Heart left ventricle (tissue), 16 donors: ENCODE measurements at regions not wholly inside any gene's neighbourhood (a gene's known extent, or its start where the extent isn't known, plus 50 kb on each side); places are given as distances from the start of the nearest gene placed in this dataset.

Experiments
- ATAC-seq, 4 donors: fragments of 200-7000 bp; cut with Tn5 transposase; one replicate each; pipeline ENCODE4 v1.9.1; 2020 to 2022; ENCODE audit warnings: moderate library complexity in 4 of 4, mild to moderate bottlenecking in 3 of 4, moderate number of reproducible peaks in 1 of 4
- DNase-seq, 5 donors: peaks; one replicate each; pipeline ENCODE4 v3.0.0-alpha.2; 2020
- H3K27ac ChIP-seq, 12 donors: fragments of 200-600 bp; sonication (generic) in 4 of 12; one replicate each; pipeline versions ENCODE4 v1.5.0 to v1.8.0; 2016 to 2022; ENCODE audit warnings: mild to moderate bottlenecking in 2 of 12
- H3K27me3 ChIP-seq, 9 donors: fragments of 200-600 bp; sonication (generic) in 2 of 9; one replicate each; pipeline versions ENCODE4 v1.5.1 to v1.8.0; 2016 to 2022; ENCODE audit warnings: mild to moderate bottlenecking in 3 of 9
- H3K36me3 ChIP-seq, 9 donors: fragments of 200-600 bp; sonication (generic) in 2 of 9; one replicate each; pipeline versions ENCODE4 v1.5.0 to v1.8.0; 2018 to 2022; ENCODE audit warnings: mild to moderate bottlenecking in 2 of 9
- H3K4me1 ChIP-seq, 12 donors: fragments of 200-600 bp; sonication (generic) in 4 of 12; one replicate each; pipeline versions ENCODE4 v1.5.0 to v1.8.0; 2016 to 2022; ENCODE audit warnings: mild to moderate bottlenecking in 3 of 12
- H3K4me3 ChIP-seq, 12 donors: fragments of 200-600 bp; sonication (generic) in 4 of 12; one replicate each; pipeline versions ENCODE4 v1.5.0 to v1.8.0; 2017 to 2022; ENCODE audit warnings: mild to moderate bottlenecking in 9 of 12, moderate library complexity in 4 of 12
- H3K9me3 ChIP-seq, 12 donors: fragments of 200-600 bp; sonication (generic) in 4 of 12; one replicate each; pipeline versions ENCODE4 v1.5.0 to v1.8.0; 2016 to 2022; ENCODE audit warnings: mild to moderate bottlenecking in 1 of 12
- CTCF ChIP-seq, 12 donors: fragments of 200-600 bp; sonication (generic) in 4 of 12; IDR thresholded peaks; one replicate each; pipeline versions ENCODE4 v1.5.0 to v1.8.0; 2018 to 2022; ENCODE audit warnings: antibody characterized with exemption in 12 of 12, mild to moderate bottlenecking in 5 of 12
- POLR2A ChIP-seq, 2 donors: fragments of 450-650 bp; IDR thresholded peaks; one replicate each; pipeline ENCODE4 v1.6.1; 2017; ENCODE audit warnings: antibody characterized with exemption in 2 of 2, mild to moderate bottlenecking in 2 of 2, moderate library complexity in 2 of 2
- WGBS, 4 donors: extraction: QIAGEN DNeasy Blood & Tissue Kit in 2 of 4; methylation state at CpG; one replicate each; pipeline versions ENCODE4 v1.1.5 to v1.1.7; 2013 to 2018; 5-methylcytosine and 5-hydroxymethylcytosine counted together
- intact Hi-C, 10 donors: fragments of 100-400 bp; cut with DNase I; formaldehyde crosslinking; loops; one replicate each; pipeline versions ENCODE4 v1.11.1 to v1.14.2; 2022
- donor health status: ischemic (EF 13 %, LVEDD 7.1; RV severe dilation, severe dysfunction).
- donor health status: healthy with polysubstance abuse.
- donor health status: DM: no; HTN: yes; CAD: no.
- donor health status: DM: no; HTN: no; CAD: no.
- donor health status: ischemic (EF 25% LVEDD 6.9; RV normal size, moderate dysfunction).
- donor health status: ischemic (EF 25% LVEDD 5.7; RV mildly dilated, moderate dysfunction).
- donor health status: healthy.
- donor health status: DM: yes; HTN: yes; CAD: no.
- donor health status: ischemic (EF 35%, LVEDD 5.7; RV mildly dilated, moderate dysfunction).
- donor health status: nonischemic (EF 11% LVEDD 7.7; RV severe dilation, severe dysfunction).
- donor health status: DM: yes; HTN: yes; CAD: no.
- donor health status: PGD.
- donor health status: ischemic (EF 29% LVEDD 5.4; RV normal size, mild dysfunction).
- donor health status: nonischemic (EF 23%, LVEDD 6.1; RV moderate dilation, normal function).

- Histone ChIP-seq H3K27me3 (peaks cover 0 to 5% (median 0%) of the 10 kb centered on the region in 9 donors), H3K9me3 (no peaks in the 10 kb centered on the region), H3K4me3 (no peak overlapping the region), H3K4me1 (peaks cover 0 to 18% (median 15%) of the 10 kb centered on the region in 12 donors), H3K27ac (peak overlapping the region in 9 of 12 donors; percentile 1 to 42 (median 16)), H3K36me3 (no peaks in the 10 kb centered on the region)
- TF ChIP-seq POLR2A (IDR thresholded peaks at IDR 0.05) (no peak), CTCF (IDR thresholded peaks at IDR 0.05) (no peak)
- intact Hi-C loops, result loop anchor here in 1 of 10 donors (5.0 kb wide), 1 partner anchor 49 kb away; no protein-coding TSS in a partner anchor
- peak; percentile 66 to 93 (median 84) for ATAC-seq
- WGBS, 4 donors, result 49 to 70% (median 60%) methylated on average over 18 of the region's 18 CpGs
- peak; percentile 70 to 77 (median 76) for DNase-seq
These were observed 53.0 kb upstream of the HES1 start for GRCh38 chr3:194082743-194083636.

GRCh38 chr3:194083637-194084224, 52.2 kb upstream of the HES1 start:
- intact Hi-C loops, result loop anchor here in 1 of 10 donors (5.0 kb wide), 1 partner anchor 49 kb away; no protein-coding TSS in a partner anchor
- Histone ChIP-seq H3K9me3 (no peaks in the 10 kb centered on the region), H3K4me3 (no peak overlapping the region), H3K27ac (peak overlapping the region in 3 of 12 donors; percentile 16 to 42 (median 28)), H3K36me3 (no peaks in the 10 kb centered on the region), H3K4me1 (peaks cover 0 to 24% (median 15%) of the 10 kb centered on the region in 12 donors), H3K27me3 (peaks cover 0 to 2% (median 0%) of the 10 kb centered on the region in 9 donors)
- no peak for DNase-seq
- no peak for ATAC-seq
- TF ChIP-seq POLR2A (IDR thresholded peaks at IDR 0.05) (no peak), CTCF (IDR thresholded peaks at IDR 0.05) (no peak)
- WGBS, 4 donors, result 78 to 94% (median 91%) methylated on average over 6 of the region's 6 CpGs

- Histone ChIP-seq H3K36me3 (no peaks in the 10 kb centered on the region), H3K27ac (no peak overlapping the region), H3K4me1 (peaks cover 0 to 30% (median 15%) of the 10 kb centered on the region in 12 donors), H3K4me3 (no peak overlapping the region), H3K9me3 (no peaks in the 10 kb centered on the region), H3K27me3 (peaks cover 0 to 2% (median 0%) of the 10 kb centered on the region in 9 donors)
- 90 to 97% (median 92%) methylated on average over 5 of the region's 5 CpGs for WGBS, 4 donors
- TF ChIP-seq CTCF (IDR thresholded peaks at IDR 0.05), result no peak
- TF ChIP-seq POLR2A (IDR thresholded peaks at IDR 0.05), result no peak
- no peak for DNase-seq
- ATAC-seq, result no peak
- intact Hi-C loops, result loop anchor here in 1 of 10 donors (5.0 kb wide), 1 partner anchor 48 kb away; no protein-coding TSS in a partner anchor
These were observed 51.7 kb upstream of the HES1 start for GRCh38 chr3:194084284-194084683.
